Hematopoietic multipotent progenitor cell treated with erythropoietin and hydrocortisone succinate and interleukin-3 and kit ligand, for 8 days (in vitro differentiated cells): ENCODE measurements at regions not wholly inside any gene's neighbourhood (a gene's known extent, or its start where the extent isn't known, plus 50 kb on each side); places are given as distances from the start of the nearest gene placed in this dataset.

ENCODE experiments used
- DNase-seq: peaks from one replicate; pipeline ENCODE4 v3.0.0-alpha.2; 2015

GRCh38 chr13:29654843-29655547 is 59.5 kb upstream of the SLC7A1 start:
- DNase-seq: no peak

GRCh38 chr13:29654384-29654783 is 58.9 kb upstream of the SLC7A1 start:
- no peak for DNase-seq

GRCh38 chr13:29648760-29649159 is 53.3 kb upstream of the SLC7A1 start:
- DNase-seq: no peak
